Progenitor cell of endocrine pancreas (in vitro differentiated cells): ENCODE measurements at regions not wholly inside any gene's neighbourhood (a gene's known extent, or its start where the extent isn't known, plus 50 kb on each side); places are given as distances from the start of the nearest gene placed in this dataset.

Experiments
- DNase-seq: peaks from one replicate; pipeline ENCODE4 v3.0.0; 2021; ENCODE audit warnings: low spot score; ENCODE audit not compliant: unreplicated experiment
- H3K27ac Mint-ChIP-seq: 2 replicates; pipeline ENCODE4 v1.8.0; 2021; ENCODE audit warnings: mild to moderate bottlenecking, moderate library complexity, mixed read lengths
- H3K27me3 Mint-ChIP-seq: 2 replicates; pipeline ENCODE4 v1.8.0; 2021; ENCODE audit warnings: mixed read lengths
- H3K36me3 Mint-ChIP-seq: 2 replicates; pipeline ENCODE4 v1.8.0; 2022; ENCODE audit warnings: mixed read lengths; ENCODE audit not compliant: insufficient read depth
- H3K4me1 Mint-ChIP-seq: 2 replicates; pipeline ENCODE4 v1.8.0; 2021; ENCODE audit warnings: low read depth, mixed read lengths
- H3K4me3 Mint-ChIP-seq: 2 replicates; pipeline ENCODE4 v1.8.0; 2021; ENCODE audit warnings: low read depth, mild to moderate bottlenecking, moderate library complexity, mixed read lengths
- H3K9me3 Mint-ChIP-seq: 2 replicates; pipeline ENCODE4 v1.8.0; 2021; ENCODE audit warnings: low read depth, mixed read lengths
- TF ChIP-seq, protein P1 (sequence below): fragments of 200-600 bp; sonication (generic); IDR thresholded peaks from one replicate; pipeline ENCODE4 v1.5.0; 2021; ENCODE audit warnings: antibody characterized with exemption, mild to moderate bottlenecking; ENCODE audit not compliant: unreplicated experiment

DNA sequence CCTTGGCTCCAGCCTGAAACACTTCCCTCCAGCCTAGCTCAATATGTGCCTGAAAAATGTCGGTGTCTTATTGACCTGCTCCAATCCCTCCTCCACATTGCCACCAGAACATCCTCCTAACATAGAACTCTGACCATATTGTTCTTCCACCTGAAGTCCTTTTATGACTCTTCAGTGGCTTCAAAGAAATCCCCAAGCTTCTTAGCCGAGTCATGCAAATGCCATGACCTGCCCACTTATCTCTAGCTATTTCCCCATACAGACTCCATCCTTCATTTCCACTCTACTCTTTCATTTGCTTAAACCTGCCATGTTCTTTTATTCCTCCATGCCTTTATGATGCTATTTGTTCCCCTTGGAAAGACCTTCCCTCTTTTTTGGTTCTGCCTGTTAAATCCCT is 568.6 kb downstream of the ETNK1 start:
- Mint-ChIP-seq H3K36me3 (no peaks in the 10 kb centered on the region), H3K27ac (no peak overlapping the region), H3K27me3 (no peaks in the 10 kb centered on the region), H3K4me1 (peaks cover 4% of the 10 kb centered on the region), H3K9me3 (no peaks in the 10 kb centered on the region), H3K4me3 (no peak overlapping the region)
- DNase-seq: no peak
- TF ChIP-seq, protein P1, sequence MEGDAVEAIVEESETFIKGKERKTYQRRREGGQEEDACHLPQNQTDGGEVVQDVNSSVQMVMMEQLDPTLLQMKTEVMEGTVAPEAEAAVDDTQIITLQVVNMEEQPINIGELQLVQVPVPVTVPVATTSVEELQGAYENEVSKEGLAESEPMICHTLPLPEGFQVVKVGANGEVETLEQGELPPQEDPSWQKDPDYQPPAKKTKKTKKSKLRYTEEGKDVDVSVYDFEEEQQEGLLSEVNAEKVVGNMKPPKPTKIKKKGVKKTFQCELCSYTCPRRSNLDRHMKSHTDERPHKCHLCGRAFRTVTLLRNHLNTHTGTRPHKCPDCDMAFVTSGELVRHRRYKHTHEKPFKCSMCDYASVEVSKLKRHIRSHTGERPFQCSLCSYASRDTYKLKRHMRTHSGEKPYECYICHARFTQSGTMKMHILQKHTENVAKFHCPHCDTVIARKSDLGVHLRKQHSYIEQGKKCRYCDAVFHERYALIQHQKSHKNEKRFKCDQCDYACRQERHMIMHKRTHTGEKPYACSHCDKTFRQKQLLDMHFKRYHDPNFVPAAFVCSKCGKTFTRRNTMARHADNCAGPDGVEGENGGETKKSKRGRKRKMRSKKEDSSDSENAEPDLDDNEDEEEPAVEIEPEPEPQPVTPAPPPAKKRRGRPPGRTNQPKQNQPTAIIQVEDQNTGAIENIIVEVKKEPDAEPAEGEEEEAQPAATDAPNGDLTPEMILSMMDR: no peak

DNA sequence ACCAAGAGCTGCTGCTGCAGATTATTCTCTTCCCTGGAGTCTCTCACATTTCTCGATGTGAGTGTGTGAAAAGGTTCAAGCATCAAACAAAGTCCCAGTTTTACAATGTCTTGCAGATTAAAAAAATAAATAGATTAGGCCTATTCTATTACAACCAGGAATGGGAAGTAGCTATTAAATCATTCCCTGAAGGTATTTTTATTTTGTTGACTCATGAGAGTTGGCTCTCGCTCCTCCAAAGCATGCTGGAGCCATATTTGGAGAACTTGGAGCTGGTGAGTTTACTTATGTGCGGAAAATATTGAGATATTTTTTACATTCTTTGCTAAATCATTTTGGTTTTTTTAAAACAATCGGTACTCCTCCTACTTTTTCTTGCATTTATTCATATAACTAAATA is 572.3 kb downstream of the ETNK1 start:
- Mint-ChIP-seq H3K27me3 (no peaks in the 10 kb centered on the region), H3K4me3 (no peak overlapping the region), H3K36me3 (no peaks in the 10 kb centered on the region), H3K9me3 (peaks cover 7% of the 10 kb centered on the region), H3K27ac (no peak overlapping the region), H3K4me1 (peaks cover 4% of the 10 kb centered on the region)
- TF ChIP-seq, protein P1: no peak
- no peak for DNase-seq

DNA sequence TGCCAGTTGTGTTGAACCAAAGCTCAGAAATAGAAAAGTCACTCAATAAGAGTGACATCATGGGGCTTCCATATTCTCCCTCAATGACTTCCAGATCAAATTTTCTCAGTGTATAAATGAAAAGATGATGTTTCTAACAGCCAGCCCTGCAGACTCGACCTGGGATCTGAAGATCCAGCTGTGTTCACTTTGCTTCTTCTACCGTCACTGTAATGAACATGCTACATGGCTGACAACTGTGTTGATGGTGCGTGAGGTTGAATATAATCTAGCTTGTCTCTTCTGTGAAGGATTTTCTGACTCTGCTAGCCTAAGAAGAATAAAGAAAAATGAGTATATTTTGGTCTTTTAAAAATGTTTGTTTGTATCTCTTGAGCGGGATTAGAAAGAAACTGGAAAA is 577.8 kb downstream of the ETNK1 start:
- Mint-ChIP-seq H3K36me3 (no peaks in the 10 kb centered on the region), H3K27me3 (no peaks in the 10 kb centered on the region), H3K9me3 (peaks cover 11% of the 10 kb centered on the region), H3K4me1 (no peaks in the 10 kb centered on the region), H3K4me3 (no peak overlapping the region), H3K27ac (no peak overlapping the region)
- no peak for DNase-seq
- TF ChIP-seq, protein P1: no peak

DNA sequence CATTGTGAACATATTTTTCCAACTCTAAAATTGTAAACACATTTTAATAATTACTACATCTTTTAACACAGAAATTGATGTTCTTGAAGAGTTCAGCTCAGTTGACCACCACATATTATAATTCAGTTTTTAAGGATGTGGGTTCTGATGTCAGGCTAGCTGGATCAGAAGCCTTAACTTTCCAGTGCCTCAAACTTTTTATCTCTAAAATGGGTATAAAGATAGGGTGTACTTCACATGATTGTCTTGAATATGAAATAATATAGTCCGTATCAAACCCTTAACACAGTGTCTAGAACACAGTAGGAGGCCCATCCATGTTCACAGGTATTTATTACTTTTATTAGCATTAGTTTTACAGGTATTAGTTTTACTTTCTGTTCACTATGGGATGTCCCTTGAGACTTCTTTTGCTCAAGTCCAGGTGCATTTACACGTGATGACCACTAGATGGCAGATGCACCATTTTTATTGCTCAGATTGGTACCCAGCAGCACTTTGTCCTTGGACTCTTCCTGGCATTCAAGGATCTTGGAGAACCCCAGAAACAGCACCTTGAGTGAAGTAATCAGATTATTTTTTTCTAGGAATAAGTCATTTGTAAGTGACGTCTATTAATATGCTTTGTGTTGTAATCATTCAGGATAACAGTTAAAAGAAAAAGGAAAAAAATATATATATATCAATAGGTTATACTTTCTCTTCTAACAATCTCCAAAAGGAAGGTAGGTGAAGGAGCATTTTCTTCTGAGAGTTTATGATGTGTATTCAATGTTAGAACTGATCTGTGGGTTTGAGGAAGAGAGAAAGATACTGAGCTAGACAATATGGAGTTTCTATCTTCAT is 580.2 kb downstream of the ETNK1 start:
- no peak for DNase-seq
- peaks cover 4% of the 10 kb centered on the region for H3K9me3 Mint-ChIP-seq
- no peak overlapping the region for H3K27ac Mint-ChIP-seq
- H3K4me3 Mint-ChIP-seq: no peak overlapping the region
- no peaks in the 10 kb centered on the region for H3K36me3 Mint-ChIP-seq
- no peaks in the 10 kb centered on the region for H3K4me1 Mint-ChIP-seq
- TF ChIP-seq, protein P1: peak; percentile 100
- H3K27me3 Mint-ChIP-seq: no peaks in the 10 kb centered on the region

DNA sequence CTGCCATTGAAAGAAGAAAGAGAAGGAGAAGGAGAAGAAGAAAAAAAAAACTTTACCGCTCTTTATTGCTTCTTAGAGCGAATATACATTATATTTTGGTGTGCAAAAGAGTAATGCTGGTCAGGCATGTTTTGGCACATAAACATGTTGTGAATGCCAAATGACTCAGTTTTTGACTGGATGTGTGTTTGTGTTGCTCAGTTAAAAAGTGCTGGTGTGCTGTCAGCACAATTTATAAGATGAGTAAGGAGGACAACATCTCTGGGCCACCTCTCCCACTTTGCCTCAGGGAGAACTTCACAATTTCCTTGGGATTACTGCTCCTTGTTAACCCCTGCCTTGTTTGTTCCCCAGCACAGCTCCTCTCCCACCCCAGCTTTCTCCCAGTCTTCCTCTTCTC is 584.8 kb downstream of the ETNK1 start:
- no peak for DNase-seq
- Mint-ChIP-seq H3K27ac (no peak overlapping the region), H3K9me3 (peaks cover under 1% of the 10 kb centered on the region), H3K36me3 (no peaks in the 10 kb centered on the region), H3K4me1 (no peaks in the 10 kb centered on the region), H3K27me3 (no peaks in the 10 kb centered on the region), H3K4me3 (no peak overlapping the region)
- TF ChIP-seq, protein P1: no peak
